ENCODE measurements at regions not wholly inside any gene's neighbourhood (a gene's known extent, or its start where the extent isn't known, plus 50 kb on each side); places are given as distances from the start of the nearest gene placed in this dataset.

DNA sequence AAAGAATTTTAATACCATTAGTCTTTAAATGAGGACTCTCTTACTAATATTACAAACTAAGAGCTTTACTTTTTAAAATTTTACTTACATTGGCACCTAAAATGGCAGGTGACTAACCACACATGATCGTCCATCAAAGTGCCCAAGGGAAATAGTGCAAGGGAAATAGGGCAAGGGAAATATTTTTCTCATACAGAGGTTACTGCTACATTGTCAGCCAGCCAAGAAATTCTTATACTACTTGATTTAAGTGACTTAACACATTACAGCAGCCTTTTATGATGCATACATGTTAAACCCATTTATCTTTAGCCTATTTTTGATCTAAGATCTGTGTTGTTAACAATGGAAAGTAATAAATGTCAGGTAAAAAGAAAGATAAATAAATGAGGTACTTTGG lies 587.2 kb upstream of the PKDCC start:
- no peaks in the 10 kb centered on the region for H3K36me3 ChIP-seq (ENCODE audit: control insufficient read depth, insufficient read depth, low read length)
- H3K4me3 ChIP-seq (ENCODE audit: low read depth, low read length): no peak overlapping the region
- Mint-ChIP-seq H3K9me3 (ENCODE audit: unreplicated experiment) (no peaks in the 10 kb centered on the region), H3K27ac (ENCODE audit: unreplicated experiment) (no peak overlapping the region), H3K27me3 (ENCODE audit: insufficient read depth, unreplicated experiment) (peaks cover 8% of the 10 kb centered on the region), H3K4me1 (ENCODE audit: low read depth, unreplicated experiment) (no peaks in the 10 kb centered on the region), H3K36me3 (ENCODE audit: insufficient read depth, unreplicated experiment) (no peaks in the 10 kb centered on the region), H3K4me3 (ENCODE audit: unreplicated experiment) (no peak overlapping the region)
- H3K27me3 ChIP-seq (replicated peaks; ENCODE audit: control insufficient read depth, insufficient read depth, low read length): no peaks in the 10 kb centered on the region; the same call in 1 of the 2 replicates
- BruUV-seq (replicated peaks): no TSS peak
- POLR2A ChIA-PET: no interaction called here
- intact Hi-C loops (cut with micrococcal nuclease; ENCODE audit: unreplicated experiment): no loop called here
- TF ChIP-seq, protein P1, sequence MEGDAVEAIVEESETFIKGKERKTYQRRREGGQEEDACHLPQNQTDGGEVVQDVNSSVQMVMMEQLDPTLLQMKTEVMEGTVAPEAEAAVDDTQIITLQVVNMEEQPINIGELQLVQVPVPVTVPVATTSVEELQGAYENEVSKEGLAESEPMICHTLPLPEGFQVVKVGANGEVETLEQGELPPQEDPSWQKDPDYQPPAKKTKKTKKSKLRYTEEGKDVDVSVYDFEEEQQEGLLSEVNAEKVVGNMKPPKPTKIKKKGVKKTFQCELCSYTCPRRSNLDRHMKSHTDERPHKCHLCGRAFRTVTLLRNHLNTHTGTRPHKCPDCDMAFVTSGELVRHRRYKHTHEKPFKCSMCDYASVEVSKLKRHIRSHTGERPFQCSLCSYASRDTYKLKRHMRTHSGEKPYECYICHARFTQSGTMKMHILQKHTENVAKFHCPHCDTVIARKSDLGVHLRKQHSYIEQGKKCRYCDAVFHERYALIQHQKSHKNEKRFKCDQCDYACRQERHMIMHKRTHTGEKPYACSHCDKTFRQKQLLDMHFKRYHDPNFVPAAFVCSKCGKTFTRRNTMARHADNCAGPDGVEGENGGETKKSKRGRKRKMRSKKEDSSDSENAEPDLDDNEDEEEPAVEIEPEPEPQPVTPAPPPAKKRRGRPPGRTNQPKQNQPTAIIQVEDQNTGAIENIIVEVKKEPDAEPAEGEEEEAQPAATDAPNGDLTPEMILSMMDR (IDR thresholded peaks at IDR 0.05; ENCODE audit: insufficient read depth in 1 of 2, low read depth in 1 of 2, low read length in 1 of 2, severe bottlenecking in 1 of 2, unreplicated experiment in 1 of 2): no peak
- H3K4me1 ChIP-seq: no peaks in the 10 kb centered on the region
- no peaks in the 10 kb centered on the region for H3K9me3 ChIP-seq
- DNase-seq: no peak
- CTCF ChIA-PET: no interaction called here

DNA sequence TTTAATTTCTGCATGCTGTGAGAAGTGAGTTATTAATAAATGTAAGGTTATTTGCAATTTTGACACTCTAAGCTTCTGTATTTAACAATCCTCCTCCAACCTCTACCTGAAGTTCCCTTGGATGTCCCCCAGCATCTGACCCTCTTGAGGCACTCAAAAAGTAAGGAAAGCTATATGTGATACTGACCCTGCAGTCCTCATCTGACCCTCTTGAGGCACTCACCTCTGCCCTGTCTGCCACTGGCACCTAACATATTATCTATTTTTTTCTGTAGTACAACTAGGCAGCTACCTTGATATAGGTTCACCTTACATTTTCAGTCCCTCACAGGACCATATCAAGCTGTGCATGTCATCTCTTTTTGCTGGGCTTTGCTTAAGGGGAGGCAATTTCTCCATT lies 583.4 kb upstream of the PKDCC start:
- no peaks in the 10 kb centered on the region for H3K36me3 ChIP-seq (ENCODE audit: control insufficient read depth, insufficient read depth, low read length)
- peaks cover 10% of the 10 kb centered on the region for H3K27me3 Mint-ChIP-seq (ENCODE audit: insufficient read depth, unreplicated experiment)
- H3K4me3 Mint-ChIP-seq (ENCODE audit: unreplicated experiment): no peak overlapping the region
- CTCF ChIA-PET: no interaction called here
- no peaks in the 10 kb centered on the region; the same call in 1 of the 2 replicates for H3K27me3 ChIP-seq (replicated peaks; ENCODE audit: control insufficient read depth, insufficient read depth, low read length)
- BruUV-seq (replicated peaks): no TSS peak
- no peak for DNase-seq
- H3K9me3 ChIP-seq: no peaks in the 10 kb centered on the region
- H3K27ac Mint-ChIP-seq (ENCODE audit: unreplicated experiment): no peak overlapping the region
- H3K4me1 Mint-ChIP-seq (ENCODE audit: low read depth, unreplicated experiment): no peaks in the 10 kb centered on the region
- no peak overlapping the region for H3K4me3 ChIP-seq (ENCODE audit: low read depth, low read length)
- H3K36me3 Mint-ChIP-seq (ENCODE audit: insufficient read depth, unreplicated experiment): no peaks in the 10 kb centered on the region
- H3K4me1 ChIP-seq: no peaks in the 10 kb centered on the region
- TF ChIP-seq, protein P1 (IDR thresholded peaks at IDR 0.05; ENCODE audit: insufficient read depth in 1 of 2, low read depth in 1 of 2, low read length in 1 of 2, severe bottlenecking in 1 of 2, unreplicated experiment in 1 of 2): no peak
- intact Hi-C loops (cut with micrococcal nuclease; ENCODE audit: unreplicated experiment): no loop called here
- no peaks in the 10 kb centered on the region for H3K9me3 Mint-ChIP-seq (ENCODE audit: unreplicated experiment)
- POLR2A ChIA-PET: no interaction called here

DNA sequence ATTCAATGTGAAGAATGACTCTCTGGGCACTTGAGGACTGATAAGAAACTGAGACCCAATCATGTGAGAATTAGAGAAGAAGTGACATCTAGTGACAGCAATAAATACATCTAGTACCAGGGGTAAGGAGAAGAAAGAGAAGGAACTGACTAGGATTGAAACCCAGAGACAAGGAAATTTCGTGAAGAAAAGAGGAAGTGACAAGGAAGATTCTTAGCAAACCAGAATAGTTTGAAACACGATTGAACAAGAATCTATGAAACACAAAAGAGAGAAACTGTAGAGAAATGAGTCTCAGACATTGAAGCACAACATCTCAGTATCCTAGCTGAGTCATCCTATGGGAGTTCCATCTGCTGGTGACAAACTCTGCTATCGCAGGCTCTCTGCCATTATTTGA lies 571.9 kb upstream of the PKDCC start:
- DNase-seq: no peak
- ChIA-PET POLR2A (no interaction called here), CTCF (no interaction called here)
- H3K27me3 Mint-ChIP-seq (ENCODE audit: insufficient read depth, unreplicated experiment): peaks cover 5% of the 10 kb centered on the region
- no peak overlapping the region for H3K4me3 Mint-ChIP-seq (ENCODE audit: unreplicated experiment)
- TF ChIP-seq, protein P1 (IDR thresholded peaks at IDR 0.05; ENCODE audit: insufficient read depth in 1 of 2, low read depth in 1 of 2, low read length in 1 of 2, severe bottlenecking in 1 of 2, unreplicated experiment in 1 of 2): no peak
- Histone ChIP-seq H3K9me3 (no peaks in the 10 kb centered on the region), H3K27me3 (replicated peaks; ENCODE audit: control insufficient read depth, insufficient read depth, low read length) (no peaks in the 10 kb centered on the region), H3K4me3 (ENCODE audit: low read depth, low read length) (no peak overlapping the region), H3K4me1 (0 out of 2 replicates have a peak, but pooled peaks cover 6% of the 10 kb centered on the region), H3K36me3 (ENCODE audit: control insufficient read depth, insufficient read depth, low read length) (no peaks in the 10 kb centered on the region)
- H3K27ac Mint-ChIP-seq (ENCODE audit: unreplicated experiment): no peak overlapping the region
- intact Hi-C loops (cut with micrococcal nuclease; ENCODE audit: unreplicated experiment): no loop called here
- no peaks in the 10 kb centered on the region for H3K4me1 Mint-ChIP-seq (ENCODE audit: low read depth, unreplicated experiment)
- no TSS peak for BruUV-seq (replicated peaks)
- no peaks in the 10 kb centered on the region for H3K9me3 Mint-ChIP-seq (ENCODE audit: unreplicated experiment)
- H3K36me3 Mint-ChIP-seq (ENCODE audit: insufficient read depth, unreplicated experiment): no peaks in the 10 kb centered on the region
